GM19397 (cell line): ENCODE measurements at regions not wholly inside any gene's neighbourhood (a gene's known extent, or its start where the extent isn't known, plus 50 kb on each side); places are given as distances from the start of the nearest gene placed in this dataset.
A peak's percentile ranks its signal among the peaks of the same experiment; 100 is the strongest.
"Not testable (repeated sequence)": the region's sequence is repeated elsewhere in the genome, so short reads cannot be mapped to it uniquely, and the experiment has no call there.

Experiments used
- ATAC-seq: cut with Tn5 transposase; IDR thresholded peaks from one replicate; pipeline ENCODE4 v1.9.1; 2021; ENCODE audit warnings: mild to moderate bottlenecking, moderate library complexity; ENCODE audit not compliant: unreplicated experiment

DNA sequence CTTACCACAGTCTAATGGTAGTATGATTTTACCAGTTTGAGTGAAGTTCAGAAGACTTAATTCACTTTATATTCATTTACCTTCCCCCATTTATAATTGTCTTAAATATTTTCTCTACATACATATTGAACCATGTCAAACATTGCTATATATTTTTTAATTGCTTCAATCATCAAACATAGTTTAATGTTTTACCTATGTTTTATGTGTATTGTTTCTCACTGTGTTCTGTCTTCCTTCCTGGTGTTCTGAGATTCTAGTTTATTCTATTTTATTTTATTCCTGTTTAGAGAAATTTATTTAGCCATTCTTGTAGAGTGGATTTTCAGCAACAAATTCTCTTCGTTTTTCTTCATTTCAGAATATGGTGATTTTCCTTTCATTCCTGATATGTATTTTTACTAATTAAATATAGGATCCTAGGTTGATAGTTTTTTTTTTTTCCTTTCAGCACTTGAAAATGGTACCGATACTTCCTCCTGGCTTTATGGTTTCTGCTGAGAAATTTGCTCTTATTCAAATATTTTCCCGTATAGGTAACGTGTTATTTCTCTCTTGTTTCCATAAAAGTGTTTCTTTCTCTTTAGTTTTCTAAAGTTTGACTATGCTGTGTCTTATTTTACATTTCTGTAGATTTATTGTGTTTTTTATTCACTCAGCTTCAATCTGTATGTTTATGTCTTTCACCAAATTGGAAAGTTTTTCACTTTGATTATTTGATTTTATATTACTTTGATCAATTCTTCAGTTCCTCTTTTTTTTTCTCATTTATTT is 201.8 kb upstream of the AGR3 start:
- ATAC-seq: no peak

DNA sequence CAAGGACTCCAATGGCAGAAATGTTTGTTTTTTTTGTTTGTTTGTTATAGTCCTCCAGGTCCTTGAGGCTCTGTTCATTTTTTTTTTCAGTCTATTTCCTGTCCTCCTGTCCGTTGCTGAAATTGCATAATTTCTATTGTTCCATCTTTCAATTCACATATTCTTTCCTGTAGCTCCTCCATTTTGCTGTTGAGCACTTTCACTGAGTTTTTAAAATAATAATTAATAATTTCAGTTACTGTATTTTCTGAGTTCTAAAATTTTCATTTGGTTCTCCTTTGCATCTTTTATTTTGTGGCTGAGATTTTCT is 202.3 kb upstream of the AGR3 start:
- no peak for ATAC-seq

- no peak for ATAC-seq
These were observed 203.4 kb upstream of the AGR3 start for GRCh38 chr7:17085186-17085585.

DNA sequence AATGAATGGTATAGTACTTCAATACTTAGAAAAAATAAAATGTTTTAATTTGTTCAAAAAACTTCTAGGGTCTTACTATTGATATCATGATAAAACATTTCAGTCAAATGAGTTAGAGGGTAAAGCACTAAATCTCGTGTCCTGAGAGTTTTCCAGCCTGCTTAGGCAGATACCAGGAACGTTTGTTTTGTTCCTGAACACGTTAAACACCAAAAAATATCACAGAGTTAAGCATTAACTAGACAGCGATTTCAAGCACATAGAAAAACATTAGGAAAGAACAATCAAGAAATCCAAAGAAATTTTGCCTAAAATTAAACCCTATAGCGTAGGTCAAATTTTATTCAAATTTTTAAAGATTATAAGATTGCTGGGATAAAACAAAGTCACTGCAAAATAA is 204.6 kb upstream of the AGR3 start:
- ATAC-seq: no peak

DNA sequence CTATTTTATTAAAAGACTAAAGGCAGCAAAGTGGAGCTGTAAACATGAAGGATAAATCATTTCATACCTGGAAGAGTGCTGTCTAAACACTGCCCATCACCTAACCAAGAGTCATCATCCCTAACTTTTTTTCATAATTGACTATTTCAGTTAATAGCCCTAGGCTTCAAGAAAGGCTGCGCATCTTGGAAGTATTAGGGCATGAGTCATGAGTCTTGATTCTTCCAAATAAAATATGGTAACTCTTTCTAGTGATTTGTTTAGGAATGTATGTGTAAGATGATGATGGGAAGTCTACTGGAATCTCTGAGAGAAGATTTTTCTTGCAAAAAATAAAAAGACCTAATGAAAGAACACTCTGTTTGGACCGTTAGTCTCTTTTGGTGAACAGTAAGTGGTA is 207.7 kb upstream of the AHR start:
- ATAC-seq: no peak

GRCh38 chr7:17093461-17093860 is 205.0 kb upstream of the AHR start:
- ATAC-seq: no peak

DNA sequence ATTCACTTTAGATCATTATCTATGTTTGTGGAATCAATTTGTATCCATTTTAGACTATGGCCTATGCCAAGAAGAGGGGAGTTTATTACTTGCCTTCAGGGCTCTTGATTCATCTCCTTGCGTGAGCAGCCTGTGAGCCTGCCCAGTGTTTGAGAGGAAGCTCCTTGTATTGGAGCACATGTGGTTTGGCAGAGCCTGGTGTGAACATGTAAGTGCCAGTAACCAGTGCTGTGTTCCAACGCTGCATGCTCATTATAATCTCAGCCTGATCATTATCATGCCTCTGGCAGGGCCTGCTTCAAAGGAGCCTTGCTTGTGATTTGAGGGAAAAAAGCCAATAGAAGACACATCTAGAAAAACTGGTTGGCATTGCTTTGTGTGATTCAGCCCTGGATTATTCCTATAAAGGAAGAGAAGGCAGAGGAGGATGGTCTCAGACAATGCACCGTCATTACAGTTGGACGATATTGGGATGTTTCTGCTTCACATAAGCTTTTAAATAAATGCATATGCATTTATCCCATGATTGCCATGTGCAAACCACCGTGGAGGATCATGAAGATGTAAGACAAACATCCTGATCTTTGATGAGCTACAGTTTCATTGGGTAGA is 203.4 kb upstream of the AHR start:
- no peak for ATAC-seq

DNA sequence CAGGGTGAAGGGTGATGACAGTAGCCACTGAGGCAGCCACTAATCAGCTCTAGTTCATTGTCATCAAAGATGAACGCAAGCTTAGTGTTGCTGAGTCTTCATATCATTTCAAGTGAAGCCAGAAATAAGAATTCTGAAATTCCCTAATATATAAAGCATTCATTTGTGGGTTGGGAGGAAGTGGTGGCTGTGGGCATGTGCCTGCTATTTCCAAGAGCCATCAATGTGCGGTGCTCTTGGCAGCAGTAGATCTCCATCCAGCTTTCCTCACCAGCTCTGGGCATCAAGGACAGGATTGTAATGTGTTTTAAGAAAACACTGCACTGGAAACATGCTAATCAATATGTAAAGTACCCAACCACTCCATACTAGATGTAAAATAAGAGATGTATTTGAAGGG is 202.5 kb upstream of the AHR start:
- ATAC-seq: no peak

- peak; percentile 48 for ATAC-seq
These were observed 200.7 kb upstream of the AHR start for GRCh38 chr7:17097668-17098297.

DNA sequence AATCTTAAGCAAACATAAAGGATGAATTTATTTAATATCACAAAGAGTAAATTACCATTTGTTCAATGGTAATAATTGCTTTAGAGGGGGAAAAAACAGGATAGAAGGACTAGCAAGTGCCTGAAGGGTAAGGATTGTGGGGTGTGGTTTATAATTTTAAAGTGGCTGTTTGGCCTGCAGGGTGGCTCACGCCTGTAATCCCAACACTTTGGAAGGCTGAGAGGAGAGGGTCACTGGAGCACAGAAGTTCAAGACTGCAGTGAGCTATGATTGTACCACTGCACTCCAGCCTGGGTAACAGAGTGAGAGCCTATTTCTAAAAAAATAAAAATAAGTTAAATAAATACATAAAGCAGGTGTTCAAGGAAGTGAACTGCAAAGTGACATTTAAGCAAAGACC is 199.9 kb upstream of the AHR start:
- ATAC-seq: no peak

- ATAC-seq: no peak
These were observed 199.1 kb upstream of the AHR start for GRCh38 chr7:17099083-17099973.

DNA sequence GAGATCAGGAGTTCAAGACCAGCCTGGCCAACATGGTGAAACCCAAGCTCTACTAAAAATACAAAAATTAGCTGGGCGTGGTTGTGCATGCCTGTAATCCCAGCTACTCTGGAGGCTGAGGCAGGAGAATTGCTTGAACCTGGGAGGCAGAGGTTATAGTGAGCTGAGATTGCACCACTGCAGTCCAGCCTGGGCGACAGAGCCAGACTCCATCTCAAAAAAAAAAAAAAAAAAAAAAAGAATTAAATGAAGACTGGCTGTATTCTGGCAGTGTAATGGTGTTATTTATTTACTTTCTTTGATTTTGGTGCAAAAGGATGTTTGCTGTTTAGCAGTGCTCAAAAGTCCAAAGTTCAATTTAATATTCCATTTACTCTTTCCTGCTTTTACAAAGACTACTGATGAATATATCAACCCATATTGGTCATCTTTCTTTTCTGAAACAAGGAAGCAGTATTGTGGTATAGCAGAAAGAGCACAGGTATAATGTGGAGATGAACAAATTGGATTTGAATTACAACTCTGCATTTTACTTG is 198.4 kb upstream of the AHR start:
- not testable (repeated sequence) for ATAC-seq

DNA sequence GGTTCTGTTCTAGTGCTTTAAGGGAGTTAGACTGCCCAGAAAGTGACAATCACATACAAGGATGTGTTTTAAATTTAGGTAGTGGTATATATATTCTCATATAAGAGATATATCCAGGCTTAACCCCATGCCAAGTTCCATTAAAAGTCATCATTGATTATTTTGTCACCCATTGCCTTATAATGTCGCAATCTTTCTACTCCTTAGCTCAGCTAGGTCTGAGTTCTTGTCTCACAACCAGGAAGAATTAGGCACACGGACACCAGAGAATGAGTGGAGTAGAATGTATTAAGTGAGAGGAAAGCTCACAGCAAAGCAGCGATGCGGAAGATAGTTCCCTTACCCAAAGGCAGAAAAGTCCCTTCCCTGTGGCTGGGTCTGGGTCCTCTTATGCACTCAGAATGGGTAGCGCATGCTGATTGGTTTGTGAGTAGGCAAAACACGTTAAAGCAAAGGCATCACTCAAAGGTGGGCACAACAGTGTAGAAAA is 197.2 kb upstream of the AHR start:
- ATAC-seq: no peak

GRCh38 chr7:17103170-17103569 is 195.3 kb upstream of the AHR start:
- no peak for ATAC-seq

DNA sequence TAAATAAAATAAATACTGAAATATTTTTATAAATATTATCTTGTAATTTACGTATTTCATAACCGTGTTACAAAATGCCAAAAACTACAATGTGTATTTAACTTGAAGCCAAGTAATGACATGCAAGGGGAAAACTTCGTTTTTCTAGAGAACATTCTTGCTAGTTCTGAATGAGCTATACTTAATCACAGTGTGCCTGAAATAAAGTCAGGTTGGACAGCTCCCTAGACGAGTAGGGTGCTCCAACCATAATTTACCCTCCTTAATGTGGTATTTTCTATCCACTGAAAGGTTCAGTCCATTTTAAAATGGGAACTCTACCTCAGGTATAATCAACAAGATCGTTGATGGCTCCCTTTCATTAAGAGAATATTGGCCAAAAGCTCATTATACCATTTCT is 194.5 kb upstream of the AHR start:
- ATAC-seq: no peak

- ATAC-seq: no peak
These were observed 194.0 kb upstream of the AHR start for GRCh38 chr7:17104419-17104818.

- ATAC-seq: no peak
These were observed 192.8 kb upstream of the AHR start for GRCh38 chr7:17105701-17106100.

- ATAC-seq: no peak
These were observed 190.3 kb upstream of the AHR start for GRCh38 chr7:17108049-17108584.

GRCh38 chr7:17109020-17109419 is 189.4 kb upstream of the AHR start:
- no peak for ATAC-seq

DNA sequence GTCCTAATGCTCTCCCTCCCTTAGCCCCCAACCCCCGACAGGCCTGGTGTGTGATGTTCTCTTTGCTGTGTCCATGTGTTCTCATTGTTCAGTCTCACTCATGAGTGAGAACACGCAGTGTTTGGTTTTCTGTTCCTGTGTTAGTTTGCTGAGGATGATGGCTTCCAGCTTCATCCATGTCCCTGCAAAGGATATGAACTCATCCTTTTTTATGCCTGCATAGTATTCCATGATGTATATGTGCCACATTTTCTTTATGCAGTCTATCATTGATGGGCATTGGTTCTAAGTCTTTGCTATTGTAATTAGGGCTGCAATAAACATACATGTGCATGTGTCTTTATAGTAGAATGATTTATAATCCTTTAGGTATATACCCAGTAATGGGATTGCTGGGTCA is 184.7 kb upstream of the AHR start:
- not testable (repeated sequence) for ATAC-seq

- ATAC-seq: no peak
These were observed 180.0 kb upstream of the AHR start for GRCh38 chr7:17118412-17118811.
